Smooth muscle cell (in vitro differentiated cells): ENCODE measurements at regions not wholly inside any gene's neighbourhood (a gene's known extent, or its start where the extent isn't known, plus 50 kb on each side); places are given as distances from the start of the nearest gene placed in this dataset.

Experiments used
- DNase-seq: peaks from one replicate; lab custom pipeline; 2025; ENCODE audit not compliant: unreplicated experiment; lab: John Stamatoyannopoulos, UW
- H2AFZ ChIP-seq: fragments of 200-600 bp; sonication (generic); 2 replicates; pipeline ENCODE4 v1.6.0; 2016; ENCODE audit warnings: antibody characterized with exemption, low read depth, mild to moderate bottlenecking
- H3F3A ChIP-seq: fragments of 200-600 bp; sonication (generic); 2 replicates; pipeline ENCODE4 v1.6.0; 2017; ENCODE audit warnings: antibody characterized with exemption, low read depth
- H3K27ac ChIP-seq: fragments of 200-600 bp; sonication (generic); 2 replicates; pipeline ENCODE4 v1.5.1; 2016; ENCODE audit warnings: low read depth, mild to moderate bottlenecking
- H3K27me3 ChIP-seq: fragments of 200-600 bp; sonication (generic); 2 replicates; pipeline ENCODE4 v1.6.1; 2016; ENCODE audit warnings: low read depth, mild to moderate bottlenecking
- H3K36me3 ChIP-seq: fragments of 200-600 bp; sonication (generic); 2 replicates; pipeline ENCODE4 v1.5.1; 2016; ENCODE audit warnings: low read depth
- H3K4me1 ChIP-seq: fragments of 200-600 bp; sonication (generic); 2 replicates; pipeline ENCODE4 v1.5.1; 2016; ENCODE audit warnings: low read depth
- H3K4me2 ChIP-seq: fragments of 200-600 bp; sonication (generic); 2 replicates; pipeline ENCODE4 v1.6.0; 2016; ENCODE audit warnings: mild to moderate bottlenecking
- H3K4me3 ChIP-seq: fragments of 200-600 bp; sonication (generic); 2 replicates; pipeline ENCODE4 v1.5.1; 2016; ENCODE audit warnings: mild to moderate bottlenecking
- H3K79me2 ChIP-seq: fragments of 200-600 bp; sonication (generic); 2 replicates; pipeline ENCODE4 v1.6.0; 2016; ENCODE audit warnings: low read depth, mild to moderate bottlenecking
- H3K9ac ChIP-seq: fragments of 200-600 bp; sonication (generic); 2 replicates; pipeline ENCODE4 v1.6.0; 2016; ENCODE audit warnings: low read depth
- H3K9me3 ChIP-seq: fragments of 200-600 bp; sonication (generic); replicated peaks from 2 replicates; pipeline ENCODE4 v1.5.1; 2016; ENCODE audit warnings: low read depth
- H4K20me1 ChIP-seq: fragments of 200-600 bp; sonication (generic); 2 replicates; pipeline ENCODE4 v1.6.0; 2016; ENCODE audit warnings: low read depth
- CTCF ChIP-seq: fragments of 200-600 bp; sonication (generic); IDR thresholded peaks from 2 replicates; pipeline ENCODE4 v1.5.1; 2017; ENCODE audit warnings: borderline replicate concordance, mild to moderate bottlenecking, antibody characterized with exemption; ENCODE audit not compliant: insufficient read depth, poor library complexity, severe bottlenecking
- whole genome bisulfite sequencing: methylation state at CpG from one replicate; pipeline ENCODE4 v1.1.7; 2016; ENCODE audit warnings: low lambda C conversion rate; 5-methylcytosine and 5-hydroxymethylcytosine counted together

DNA sequence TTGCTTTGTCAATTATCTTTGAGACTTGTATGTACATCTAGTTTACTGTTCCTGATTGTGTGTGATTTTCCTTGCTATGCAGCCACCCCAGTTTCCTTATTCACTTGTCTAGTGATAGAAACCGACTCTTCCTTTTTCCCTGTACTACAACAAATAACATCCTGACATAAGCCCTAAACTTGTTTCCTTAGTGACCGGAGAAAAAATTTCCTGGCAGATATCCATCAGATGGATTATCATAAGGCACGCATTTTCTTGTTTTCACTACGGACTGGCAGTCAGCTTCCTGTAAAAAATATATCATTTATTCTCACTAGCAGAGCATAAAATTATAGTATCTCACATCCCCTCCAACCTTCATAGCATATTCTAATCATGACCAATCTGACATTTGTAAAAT, 410.7 kb downstream of the CENPC start:
- Histone ChIP-seq H3K27ac (no peak overlapping the region), H4K20me1 (no peaks in the 10 kb centered on the region), H2AFZ (no peak overlapping the region), H3K79me2 (no peaks in the 10 kb centered on the region), H3K9me3 (no peaks in the 10 kb centered on the region), H3K9ac (no peak overlapping the region), H3K36me3 (no peaks in the 10 kb centered on the region), H3K4me2 (no peak overlapping the region), H3K4me1 (no peaks in the 10 kb centered on the region), H3K4me3 (no peak overlapping the region), H3F3A (no peaks in the 10 kb centered on the region), H3K27me3 (no peaks in the 10 kb centered on the region)
- WGBS, result 89% methylated on average over 4 of the region's 4 CpGs
- DNase-seq, result no peak
- no peak for TF ChIP-seq CTCF

GRCh38 chr4:67133162-67133561, 412.1 kb downstream of the CENPC start:
- WGBS, result 81% methylated on average over 2 of the region's 2 CpGs
- no peak overlapping the region for H2AFZ ChIP-seq
- H3K4me2 ChIP-seq, result no peak overlapping the region
- no peaks in the 10 kb centered on the region for H3F3A ChIP-seq
- H3K4me1 ChIP-seq, result no peaks in the 10 kb centered on the region
- H3K27me3 ChIP-seq, result no peaks in the 10 kb centered on the region
- H3K27ac ChIP-seq, result no peak overlapping the region
- no peaks in the 10 kb centered on the region for H4K20me1 ChIP-seq
- H3K4me3 ChIP-seq, result no peak overlapping the region
- DNase-seq, result no peak
- H3K9me3 ChIP-seq, result no peaks in the 10 kb centered on the region
- H3K9ac ChIP-seq, result no peak overlapping the region
- no peaks in the 10 kb centered on the region for H3K36me3 ChIP-seq
- no peaks in the 10 kb centered on the region for H3K79me2 ChIP-seq
- TF ChIP-seq CTCF, result no peak

- Histone ChIP-seq H3K79me2 (no peaks in the 10 kb centered on the region), H3F3A (no peaks in the 10 kb centered on the region), H3K4me3 (no peak overlapping the region), H3K4me2 (no peak overlapping the region), H3K4me1 (no peaks in the 10 kb centered on the region), H3K36me3 (no peaks in the 10 kb centered on the region), H3K27ac (no peak overlapping the region), H3K9me3 (no peaks in the 10 kb centered on the region), H3K27me3 (no peaks in the 10 kb centered on the region), H4K20me1 (no peaks in the 10 kb centered on the region), H2AFZ (no peak overlapping the region), H3K9ac (no peak overlapping the region)
- DNase-seq, result no peak
- no peak for TF ChIP-seq CTCF
These were observed 414.1 kb downstream of the CENPC start for GRCh38 chr4:67131224-67131623.

DNA sequence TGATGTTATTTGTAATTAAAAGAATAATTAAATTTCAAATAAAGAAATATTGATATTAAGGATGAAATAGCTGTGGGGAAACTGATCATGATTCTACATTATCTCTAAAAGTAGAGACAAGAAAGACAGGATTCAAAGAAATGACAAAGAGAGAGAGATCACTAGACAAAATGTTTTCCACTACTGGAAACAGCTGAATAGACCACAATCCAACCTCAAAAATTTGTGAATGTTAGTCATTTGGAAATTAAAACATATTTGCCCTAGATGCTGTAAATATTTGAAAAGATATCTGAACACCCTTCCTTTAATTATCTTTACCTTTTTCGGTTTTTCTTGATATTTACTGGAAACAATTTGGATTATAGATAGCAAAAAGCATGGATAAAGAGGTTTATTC, 414.9 kb downstream of the CENPC start:
- H3K79me2 ChIP-seq, result no peaks in the 10 kb centered on the region
- no peaks in the 10 kb centered on the region for H3K27me3 ChIP-seq
- no peaks in the 10 kb centered on the region for H3F3A ChIP-seq
- H3K9me3 ChIP-seq, result no peaks in the 10 kb centered on the region
- no peaks in the 10 kb centered on the region for H3K4me1 ChIP-seq
- H3K36me3 ChIP-seq, result no peaks in the 10 kb centered on the region
- no peak overlapping the region for H3K4me3 ChIP-seq
- WGBS, result 59% methylated on average over 1 of the region's 1 CpG
- H4K20me1 ChIP-seq, result no peaks in the 10 kb centered on the region
- H3K27ac ChIP-seq, result no peak overlapping the region
- H2AFZ ChIP-seq, result no peak overlapping the region
- no peak for TF ChIP-seq CTCF
- H3K9ac ChIP-seq, result no peak overlapping the region
- DNase-seq, result no peak
- no peak overlapping the region for H3K4me2 ChIP-seq
